K562 (cell line): ENCODE measurements at regions not wholly inside any gene's neighbourhood (a gene's known extent, or its start where the extent isn't known, plus 50 kb on each side); places are given as distances from the start of the nearest gene placed in this dataset.

Source experiments
- ARNT ChIP-seq, 2 experiments: fragments of 450-650 bp; IDR thresholded peaks; 2 replicates each; pipeline ENCODE4 v1.6.1; 2016; ENCODE audit warnings: mild to moderate bottlenecking in 1 of 2
- BRD4 ChIP-seq: fragments of 200-600 bp; sonication (generic); IDR thresholded peaks from 2 replicates; pipeline ENCODE4 v1.6.1; 2017; ENCODE audit warnings: inconsistent platforms
- DMBX1 ChIP-seq: fragments of 250-450 bp; sonication (Bioruptor Pico); IDR thresholded peaks from 2 replicates; pipeline ENCODE4 v1.8.0; 2022; ENCODE audit warnings: inconsistent platforms, mild to moderate bottlenecking, moderate library complexity, borderline replicate concordance
- FOXP1 ChIP-seq: sonication (generic); formaldehyde crosslinking; IDR thresholded peaks from 2 replicates; pipeline ENCODE4 v1.8.0; 2022; ENCODE audit warnings: mild to moderate bottlenecking, missing genetic modification reagents
- MCM2 ChIP-seq: fragments of 450-650 bp; IDR thresholded peaks from 2 replicates; pipeline ENCODE4 v1.6.1; 2017; ENCODE audit warnings: low read depth, mild to moderate bottlenecking
- NR2C2 ChIP-seq, 2 experiments: fragments of 200-800 bp in 1 of 2; sonication (Bioruptor generic) in 1 of 2; sonication (generic) in 1 of 2; formaldehyde crosslinking in 1 of 2; IDR thresholded peaks; 2 replicates each; pipeline versions ENCODE4 v1.6.1 to v1.8.0; 2016 to 2022; ENCODE audit warnings: mild to moderate bottlenecking in 1 of 2, missing compliant biosample characterization in 1 of 2, missing genetic modification characterization in 1 of 2, missing genetic modification reagents in 1 of 2
- PYGO2 ChIP-seq: fragments of 450-650 bp; IDR thresholded peaks from 2 replicates; pipeline ENCODE4 v1.6.1; 2016; ENCODE audit warnings: mild to moderate bottlenecking, missing genetic modification characterization, moderate library complexity, missing compliant biosample characterization
- RAD51 ChIP-seq: fragments of 450-650 bp; IDR thresholded peaks from 2 replicates; pipeline ENCODE4 v1.7.1; 2016; ENCODE audit warnings: low read depth, mild to moderate bottlenecking, borderline replicate concordance
- SAFB2 ChIP-seq: fragments of 200-400 bp; formaldehyde crosslinking; IDR thresholded peaks from 2 replicates; pipeline ENCODE4 v1.6.1; 2018; ENCODE audit warnings: borderline replicate concordance, low read length, low read depth, moderate library complexity; ENCODE audit not compliant: severe bottlenecking
- SLC30A9 ChIP-seq: fragments of 250-450 bp; sonication (Bioruptor Pico); IDR thresholded peaks from 2 replicates; pipeline ENCODE4 v1.8.0; 2022; ENCODE audit warnings: mild to moderate bottlenecking, moderate library complexity
- SMAD1 ChIP-seq: fragments of 150-350 bp; IDR thresholded peaks from 2 replicates; pipeline ENCODE4 v1.6.1; 2014; ENCODE audit warnings: low read length, low read depth; ENCODE audit not compliant: partially characterized antibody
- SPI1 ChIP-seq: IDR thresholded peaks from 2 replicates; pipeline ENCODE4 v1.6.1; 2011; ENCODE audit warnings: low read depth, low read length, control low read depth, borderline replicate concordance
- STAT5B ChIP-seq: fragments of 250-450 bp; sonication (Bioruptor Pico); IDR thresholded peaks from 2 replicates; pipeline ENCODE4 v1.8.0; 2021; ENCODE audit warnings: mild to moderate bottlenecking, inconsistent platforms
- TBL1XR1 ChIP-seq, 2 experiments: IDR thresholded peaks; 2 replicates each; pipeline ENCODE4 v1.6.1; 2012; ENCODE audit warnings: improper control_type of control experiment in 2 of 2, low read length in 2 of 2, mild to moderate bottlenecking in 1 of 2
- TCF7 ChIP-seq: sonication (generic); IDR thresholded peaks from 2 replicates; pipeline ENCODE4 v1.6.1; 2016; ENCODE audit warnings: antibody characterized with exemption, borderline replicate concordance
- TCF7L2 ChIP-seq: fragments of 150-350 bp; IDR thresholded peaks from 2 replicates; pipeline ENCODE4 v1.6.1; 2016; ENCODE audit warnings: low read depth, mild to moderate bottlenecking, low read length, moderate library complexity
- TFAP4 ChIP-seq: sonication (generic); formaldehyde crosslinking; IDR thresholded peaks from 2 replicates; pipeline ENCODE4 v1.8.0; 2022; ENCODE audit warnings: missing genetic modification reagents, mild to moderate bottlenecking, moderate library complexity, borderline replicate concordance
- TFE3 ChIP-seq: fragments of 450-650 bp; formaldehyde crosslinking; IDR thresholded peaks from 2 replicates; pipeline ENCODE4 v1.4.0; 2020; ENCODE audit warnings: mild to moderate bottlenecking, mixed read lengths
- UBTF ChIP-seq, 2 experiments: IDR thresholded peaks; 2 replicates each; pipeline ENCODE4 v1.6.1; 2012; ENCODE audit warnings: improper control_type of control experiment in 2 of 2, low read depth in 2 of 2, low read length in 2 of 2, borderline replicate concordance in 1 of 2
- ZFX ChIP-seq: sonication (generic); formaldehyde crosslinking; IDR thresholded peaks from 2 replicates; pipeline ENCODE4 v1.8.0; 2022; ENCODE audit warnings: mild to moderate bottlenecking, missing genetic modification reagents, moderate library complexity
- ZNF165 ChIP-seq: fragments of 250-450 bp; sonication (Bioruptor Pico); IDR thresholded peaks from 2 replicates; pipeline ENCODE4 v1.4.0; 2020; ENCODE audit warnings: borderline replicate concordance
- ZNF212 ChIP-seq: fragments of 450-650 bp; formaldehyde crosslinking; IDR thresholded peaks from 2 replicates; pipeline ENCODE4 v1.4.0; 2020; ENCODE audit warnings: mild to moderate bottlenecking
- ZNF217 ChIP-seq: sonication (generic); formaldehyde crosslinking; IDR thresholded peaks from 2 replicates; pipeline ENCODE4 v1.8.0; 2022; ENCODE audit warnings: mild to moderate bottlenecking, missing genetic modification reagents
- ZNF408 ChIP-seq: fragments of 250-450 bp; sonication (Bioruptor Pico); IDR thresholded peaks from 2 replicates; pipeline ENCODE4 v1.4.0; 2020; ENCODE audit warnings: low read depth, mild to moderate bottlenecking, moderate library complexity
- ZNF644 ChIP-seq: fragments of 200-800 bp; sonication (Bioruptor generic); IDR thresholded peaks from 2 replicates; pipeline ENCODE4 v1.6.1; 2016; ENCODE audit warnings: low read depth, missing genetic modification characterization, missing compliant biosample characterization
- ZZZ3 ChIP-seq: fragments of 450-650 bp; IDR thresholded peaks from 2 replicates; pipeline ENCODE4 v1.6.1; 2016; ENCODE audit warnings: antibody characterized with exemption, mild to moderate bottlenecking, moderate library complexity

GRCh38 chr14:49991491-49991890 lies 98.6 kb downstream of the ARF6 start (continued):
- TF ChIP-seq ZFX (CRISPR knock-in tag) (no peak), SLC30A9 (no peak), UBTF (IDR thresholded peaks at IDR 0.05; ENCODE audit: borderline replicate concordance in 1 of 2, low read depth in 2 of 2, low read length in 2 of 2) (no peak), ZNF212 (CRISPR knock-in tag) (no peak), TCF7 (no peak), SAFB2 (no peak), NR2C2 (CRISPR knock-in tag; IDR thresholded peaks at IDR 0.05) (no peak), NR2C2 (tag; IDR thresholded peaks at IDR 0.05) (no peak), STAT5B (CRISPR knock-in tag) (no peak), TFAP4 (CRISPR knock-in tag) (peak; percentile 70), TBL1XR1 (IDR thresholded peaks at IDR 0.05; ENCODE audit: low read length in 2 of 2) (no peak), SPI1 (no peak), RAD51 (peak; percentile 81), ZNF408 (CRISPR knock-in tag) (no peak), ZNF217 (CRISPR knock-in tag) (no peak), ARNT (IDR thresholded peaks at IDR 0.05) (no peak), ZNF644 (tag) (no peak), TFE3 (CRISPR knock-in tag) (peak; percentile 65), FOXP1 (CRISPR knock-in tag) (no peak), PYGO2 (tag) (no peak), SMAD1 (no peak), TCF7L2 (no peak), ZNF165 (CRISPR knock-in tag) (no peak), MCM2 (no peak), ZZZ3 (no peak), DMBX1 (CRISPR knock-in tag) (no peak), BRD4 (no peak)
